BLaER1 treated with 17β-estradiol and CSF1 and Interleukin-3, amounts not matched to agents 10 nM and 100 nM (cell line): ENCODE measurements at regions not wholly inside any gene's neighbourhood (a gene's known extent, or its start where the extent isn't known, plus 50 kb on each side); places are given as distances from the start of the nearest gene placed in this dataset.
A peak's percentile ranks its signal among the peaks of the same experiment; 100 is the strongest.

Experiments
- H3K27ac ChIP-seq, 11 experiments: shearing (Covaris generic); formaldehyde crosslinking; 2 replicates each; pipeline ENCODE4 v1.8.1; 2022
- H3K27me3 ChIP-seq, 11 experiments: shearing (Covaris generic); formaldehyde crosslinking; 2 replicates each; pipeline ENCODE4 v1.8.1; 2022
- H3K36me3 ChIP-seq, 11 experiments: shearing (Covaris generic); formaldehyde crosslinking; 2 replicates each; pipeline ENCODE4 v1.8.1; 2022
- H3K4me1 ChIP-seq, 10 experiments: shearing (Covaris generic); formaldehyde crosslinking; 2 replicates each; pipeline ENCODE4 v1.8.1; 2022
- H3K4me2 ChIP-seq, 11 experiments: shearing (Covaris generic); formaldehyde crosslinking; 2 replicates each; pipeline ENCODE4 v1.8.1; 2022
- H3K4me3 ChIP-seq, 10 experiments: shearing (Covaris generic); formaldehyde crosslinking; 2 replicates each; pipeline ENCODE4 v1.8.1; 2022
- H3K9ac ChIP-seq, 11 experiments: shearing (Covaris generic); formaldehyde crosslinking; 2 replicates each; pipeline ENCODE4 v1.8.1; 2022
- H3K9me3 ChIP-seq, 11 experiments: shearing (Covaris generic); formaldehyde crosslinking; replicated peaks in 1 of 11; 2 replicates each; pipeline ENCODE4 v1.8.1; 2022
- H4K20me1 ChIP-seq, 11 experiments: shearing (Covaris generic); formaldehyde crosslinking; 2 replicates each; pipeline ENCODE4 v1.8.1; 2022
- Cebpa-rat ChIP-seq, 11 experiments: shearing (Covaris generic); IDR thresholded peaks; 2 replicates each; pipeline ENCODE4 v1.8.1; 2022

GRCh38 chr6:155994086-155994485, 538.4 kb upstream of the NOX3 start:
- Histone ChIP-seq H3K27ac (no peak overlapping the region), H3K4me3 (no peak overlapping the region), H3K36me3 (no peaks in the 10 kb centered on the region), H3K9me3 (peaks cover 0 to 10% (median 3%) of the 10 kb centered on the region in 11 experiments; a peak in 5 of 22 replicates), H3K4me2 (peak overlapping the region in 10 of 11 experiments; percentile 2 to 72 (median 42); a peak in 16 of 22 replicates), H3K9ac (no peak overlapping the region), H3K27me3 (no peaks in the 10 kb centered on the region), H3K4me1 (peaks cover 4 to 18% (median 11%) of the 10 kb centered on the region in 10 experiments; a peak in 15 of 20 replicates), H4K20me1 (no peaks in the 10 kb centered on the region)
- no peak for TF ChIP-seq Cebpa-rat (IDR thresholded peaks at IDR 0.05)

- Histone ChIP-seq H3K4me1 (peaks cover 4 to 18% (median 11%) of the 10 kb centered on the region in 10 experiments; a peak in 15 of 20 replicates), H3K36me3 (no peaks in the 10 kb centered on the region), H3K9me3 (peaks cover 0 to 10% (median 3%) of the 10 kb centered on the region in 11 experiments; a peak in 5 of 22 replicates), H3K27ac (no peak overlapping the region), H4K20me1 (no peaks in the 10 kb centered on the region), H3K9ac (no peak overlapping the region), H3K27me3 (no peaks in the 10 kb centered on the region), H3K4me3 (no peak overlapping the region), H3K4me2 (peak overlapping the region in 3 of 11 experiments; percentile 48 to 72 (median 61); a peak in 2 of 22 replicates)
- no peak for TF ChIP-seq Cebpa-rat (IDR thresholded peaks at IDR 0.05)
These were observed 537.6 kb upstream of the NOX3 start for GRCh38 chr6:155993240-155993639.

- no peak for TF ChIP-seq Cebpa-rat (IDR thresholded peaks at IDR 0.05)
- no peak overlapping the region for H3K4me3 ChIP-seq
- H3K36me3 ChIP-seq: no peaks in the 10 kb centered on the region
These were observed 530.1 kb upstream of the NOX3 start for GRCh38 chr6:155985660-155986138.

GRCh38 chr6:155980768-155981079, 525.1 kb upstream of the NOX3 start:
- Histone ChIP-seq H3K9ac (no peak overlapping the region), H3K4me1 (no peaks in the 10 kb centered on the region), H4K20me1 (no peaks in the 10 kb centered on the region), H3K27me3 (no peaks in the 10 kb centered on the region), H3K27ac (no peak overlapping the region), H3K36me3 (no peaks in the 10 kb centered on the region), H3K4me2 (no peak overlapping the region), H3K9me3 (no peaks in the 10 kb centered on the region), H3K4me3 (no peak overlapping the region)
- no peak for TF ChIP-seq Cebpa-rat (IDR thresholded peaks at IDR 0.05)

More at GRCh38 chr6:155985660-155986138, 530.1 kb upstream of the NOX3 start:
- Histone ChIP-seq H3K4me1 (no peaks in the 10 kb centered on the region), H3K4me2 (no peak overlapping the region), H4K20me1 (no peaks in the 10 kb centered on the region), H3K9ac (no peak overlapping the region), H3K27me3 (no peaks in the 10 kb centered on the region), H3K27ac (no peak overlapping the region), H3K9me3 (no peaks in the 10 kb centered on the region)

- H3K27me3 ChIP-seq: no peaks in the 10 kb centered on the region
- H3K9ac ChIP-seq: no peak overlapping the region
- H4K20me1 ChIP-seq: no peaks in the 10 kb centered on the region
- H3K9me3 ChIP-seq: no peaks in the 10 kb centered on the region
- no peak overlapping the region for H3K27ac ChIP-seq
- H3K4me2 ChIP-seq: no peak overlapping the region
- H3K4me3 ChIP-seq: no peak overlapping the region
- TF ChIP-seq Cebpa-rat (IDR thresholded peaks at IDR 0.05): no peak
- H3K36me3 ChIP-seq: no peaks in the 10 kb centered on the region
- H3K4me1 ChIP-seq: no peaks in the 10 kb centered on the region
These were observed 524.6 kb upstream of the NOX3 start for GRCh38 chr6:155980014-155980767.

GRCh38 chr6:155975506-155975905, 519.9 kb upstream of the NOX3 start:
- H3K9ac ChIP-seq: no peak overlapping the region
- no peaks in the 10 kb centered on the region for H3K9me3 ChIP-seq
- no peak overlapping the region for H3K4me3 ChIP-seq
- H4K20me1 ChIP-seq: no peaks in the 10 kb centered on the region
- H3K36me3 ChIP-seq: no peaks in the 10 kb centered on the region
- no peak overlapping the region for H3K4me2 ChIP-seq
- no peaks in the 10 kb centered on the region for H3K4me1 ChIP-seq
- H3K27ac ChIP-seq: no peak overlapping the region
- no peak for TF ChIP-seq Cebpa-rat (IDR thresholded peaks at IDR 0.05)
- no peaks in the 10 kb centered on the region for H3K27me3 ChIP-seq

GRCh38 chr6:155974811-155975323, 519.2 kb upstream of the NOX3 start:
- Histone ChIP-seq H3K4me2 (no peak overlapping the region), H3K27me3 (no peaks in the 10 kb centered on the region), H4K20me1 (no peaks in the 10 kb centered on the region), H3K4me3 (no peak overlapping the region), H3K27ac (no peak overlapping the region), H3K36me3 (no peaks in the 10 kb centered on the region), H3K9ac (no peak overlapping the region), H3K9me3 (no peaks in the 10 kb centered on the region), H3K4me1 (no peaks in the 10 kb centered on the region)
- no peak for TF ChIP-seq Cebpa-rat (IDR thresholded peaks at IDR 0.05)

- no peaks in the 10 kb centered on the region for H4K20me1 ChIP-seq
- H3K27me3 ChIP-seq: no peaks in the 10 kb centered on the region
- no peak for TF ChIP-seq Cebpa-rat (IDR thresholded peaks at IDR 0.05)
- H3K27ac ChIP-seq: no peak overlapping the region
- no peak overlapping the region for H3K4me2 ChIP-seq
- no peak overlapping the region for H3K9ac ChIP-seq
- no peaks in the 10 kb centered on the region for H3K4me1 ChIP-seq
- no peaks in the 10 kb centered on the region for H3K9me3 ChIP-seq
- H3K4me3 ChIP-seq: no peak overlapping the region
- no peaks in the 10 kb centered on the region for H3K36me3 ChIP-seq
These were observed 518.7 kb upstream of the NOX3 start for GRCh38 chr6:155974359-155974758.

GRCh38 chr6:155970876-155971708, 515.5 kb upstream of the NOX3 start:
- Histone ChIP-seq H3K27ac (no peak overlapping the region), H3K4me1 (no peaks in the 10 kb centered on the region), H3K27me3 (no peaks in the 10 kb centered on the region), H4K20me1 (no peaks in the 10 kb centered on the region), H3K9me3 (peaks cover 0 to 15% (median 8%) of the 10 kb centered on the region in 11 experiments; a peak in 15 of 22 replicates), H3K36me3 (no peaks in the 10 kb centered on the region), H3K4me3 (no peak overlapping the region), H3K9ac (no peak overlapping the region), H3K4me2 (no peak overlapping the region)
- no peak for TF ChIP-seq Cebpa-rat (IDR thresholded peaks at IDR 0.05)
